SK-N-SH (cell line): ENCODE measurements at regions not wholly inside any gene's neighbourhood (a gene's known extent, or its start where the extent isn't known, plus 50 kb on each side); places are given as distances from the start of the nearest gene placed in this dataset.

Source experiments
- CTCF ChIA-PET: fragments of 300-600, 350-600 bp; formaldehyde crosslinking; extraction: SDS; loops from one replicate; lab custom pipeline; 2021; lab: Yijun Ruan, JAX
- POLR2A ChIA-PET: fragments of 350-600 bp; sonication (Branson Sonifier 250); formaldehyde crosslinking; extraction: SDS; loops from one replicate; lab custom pipeline; 2020; ENCODE audit warnings: antibody characterized with exemption, inconsistent platforms; lab: Yijun Ruan, JAX
- DNase-seq: peaks from one replicate; pipeline ENCODE4 v3.0.0; 2012
- H2AFZ ChIP-seq: fragments of 200-600 bp; sonication (generic); 2 replicates; pipeline ENCODE4 v1.8.1; 2016; ENCODE audit warnings: antibody characterized with exemption, mild to moderate bottlenecking, low read depth
- H3F3A ChIP-seq: fragments of 200-600 bp; sonication (generic); replicated peaks from 2 replicates; pipeline ENCODE3; 2016; ENCODE audit warnings: antibody characterized with exemption, mild to moderate bottlenecking; ENCODE audit not compliant: insufficient read depth
- H3K27ac ChIP-seq, 2 experiments: fragments of 200-500 bp in 1 of 2; fragments of 200-600 bp in 1 of 2; sonication (Bioruptor generic) in 1 of 2; sonication (generic), shearing (Covaris generic) in 1 of 2; 2 replicates each; pipeline versions ENCODE4 v1.5.1 to v1.6.1; 2014 to 2016; ENCODE audit warnings: low read depth in 2 of 2, inconsistent platforms in 1 of 2, low read length in 1 of 2, mild to moderate bottlenecking in 1 of 2, mixed read lengths in 1 of 2
- H3K27me3 ChIP-seq: fragments of 200-600 bp; sonication (generic), shearing (Covaris generic); 2 replicates; pipeline ENCODE4 v1.6.1; 2016; ENCODE audit warnings: mixed run types; ENCODE audit not compliant: insufficient read depth
- H3K36me3 ChIP-seq, 2 experiments: fragments of 200-500 bp in 1 of 2; fragments of 200-600 bp in 1 of 2; sonication (Bioruptor generic) in 1 of 2; sonication (generic) in 1 of 2; replicated peaks in 1 of 2; 2 replicates each; pipeline versions ENCODE3 to v1.5.1; 2014 to 2016; ENCODE audit warnings: low read length in 1 of 2, mild to moderate bottlenecking in 1 of 2; ENCODE audit not compliant: insufficient read depth in 2 of 2, control insufficient read depth in 1 of 2
- H3K4me1 ChIP-seq, 2 experiments: fragments of 200-500 bp in 1 of 2; fragments of 200-600 bp in 1 of 2; sonication (Bioruptor generic) in 1 of 2; sonication (generic), shearing (Covaris generic) in 1 of 2; 2 replicates each; pipeline versions ENCODE4 v1.5.1 to v1.6.1; 2014 to 2016; ENCODE audit warnings: low read depth in 1 of 2, low read length in 1 of 2, mixed run types in 1 of 2; ENCODE audit not compliant: insufficient read depth in 2 of 2, control insufficient read depth in 1 of 2
- H3K4me2 ChIP-seq: fragments of 200-600 bp; sonication (generic), shearing (Covaris generic); 2 replicates; pipeline ENCODE4 v1.6.1; 2017; ENCODE audit warnings: mixed run types
- H3K4me3 ChIP-seq, 2 experiments: fragments of 200-500 bp in 1 of 2; fragments of 200-600 bp in 1 of 2; sonication (Bioruptor generic) in 1 of 2; sonication (generic), shearing (Covaris generic) in 1 of 2; 2 replicates each; pipeline versions ENCODE4 v1.5.1 to v1.8.1; 2014 to 2016; ENCODE audit warnings: low read depth in 2 of 2, inconsistent platforms in 1 of 2, low read length in 1 of 2, mild to moderate bottlenecking in 1 of 2, mixed read lengths in 1 of 2, moderate library complexity in 1 of 2
- H3K79me2 ChIP-seq: fragments of 200-600 bp; sonication (generic); 2 replicates; pipeline ENCODE4 v1.8.1; 2017; ENCODE audit warnings: mild to moderate bottlenecking; ENCODE audit not compliant: insufficient read depth
- H3K9ac ChIP-seq: fragments of 200-600 bp; sonication (generic); 2 replicates; pipeline ENCODE4 v1.6.1; 2017; ENCODE audit warnings: mixed run types
- H3K9me2 ChIP-seq: fragments of 200-600 bp; sonication (generic); 2 replicates; pipeline ENCODE4 v1.6.1; 2017; ENCODE audit warnings: mixed run types
- H3K9me3 ChIP-seq: fragments of 200-600 bp; sonication (generic); 2 replicates; pipeline ENCODE4 v1.6.1; 2017; ENCODE audit warnings: mixed run types, mild to moderate bottlenecking, moderate library complexity
- H4K20me1 ChIP-seq: fragments of 200-600 bp; sonication (generic); 2 replicates; pipeline ENCODE4 v1.6.1; 2017; ENCODE audit warnings: mild to moderate bottlenecking, mixed run types; ENCODE audit not compliant: insufficient read depth
- CHD2 ChIP-seq: fragments of 150-350 bp; IDR thresholded peaks from 2 replicates; pipeline ENCODE4 v1.6.1; 2018; ENCODE audit warnings: low read length; ENCODE audit not compliant: partially characterized antibody
- ELF1 ChIP-seq: IDR thresholded peaks from 2 replicates; pipeline ENCODE4 v1.4.0; 2012
- EZH2phosphoT487 ChIP-seq: fragments of 200-600 bp; sonication (generic); IDR thresholded peaks from 2 replicates; pipeline ENCODE4 v1.6.1; 2017; ENCODE audit warnings: low read depth, mixed run types, mild to moderate bottlenecking, antibody characterized with exemption, moderate library complexity, borderline replicate concordance
- FOXM1 ChIP-seq: IDR thresholded peaks from 2 replicates; pipeline ENCODE4 v1.4.0; 2012; ENCODE audit warnings: low read depth, mild to moderate bottlenecking
- JUND ChIP-seq: IDR thresholded peaks from 2 replicates; pipeline ENCODE4 v1.4.0; 2012
- MAX ChIP-seq: IDR thresholded peaks from 2 replicates; pipeline ENCODE4 v1.4.0; 2012; ENCODE audit warnings: low read depth
- MEF2A ChIP-seq: IDR thresholded peaks from 2 replicates; pipeline ENCODE4 v1.4.0; 2012; ENCODE audit warnings: low read depth, borderline replicate concordance
- MXI1 ChIP-seq: IDR thresholded peaks from 2 replicates; pipeline ENCODE4 v1.6.1; 2012; ENCODE audit warnings: mild to moderate bottlenecking, low read depth, low read length, improper control_type of control experiment
- NFIC ChIP-seq: IDR thresholded peaks from 2 replicates; pipeline ENCODE4 v1.4.0; 2012; ENCODE audit warnings: borderline replicate concordance
- NRF1 ChIP-seq: IDR thresholded peaks from 2 replicates; pipeline ENCODE4 v1.6.1; 2012; ENCODE audit warnings: low read depth, mild to moderate bottlenecking, low read length
- REST ChIP-seq: IDR thresholded peaks from 2 replicates; pipeline ENCODE4 v1.6.1; 2012; ENCODE audit warnings: mild to moderate bottlenecking, low read depth, low read length, moderate library complexity
- RFX5 ChIP-seq: IDR thresholded peaks from 2 replicates; pipeline ENCODE4 v1.6.1; 2012; ENCODE audit warnings: mild to moderate bottlenecking, improper control_type of control experiment, low read length
- RXRA ChIP-seq: IDR thresholded peaks from 2 replicates; pipeline ENCODE4 v1.4.0; 2012; ENCODE audit warnings: low read depth, mild to moderate bottlenecking, borderline replicate concordance
- TAF1 ChIP-seq: IDR thresholded peaks from 2 replicates; pipeline ENCODE4 v1.6.1; 2012; ENCODE audit warnings: low read depth, mild to moderate bottlenecking, low read length, moderate library complexity, borderline replicate concordance
- YY1 ChIP-seq: IDR thresholded peaks from 2 replicates; pipeline ENCODE4 v1.4.0; 2012; ENCODE audit warnings: low read depth, mild to moderate bottlenecking
- ZBTB33 ChIP-seq: IDR thresholded peaks from 2 replicates; pipeline ENCODE4 v1.4.0; 2012; ENCODE audit warnings: low read depth, borderline replicate concordance
- WGBS: methylation state at CpG from one replicate; pipeline ENCODE4 v1.1.6; 2017; ENCODE audit warnings: low lambda C conversion rate; 5-methylcytosine and 5-hydroxymethylcytosine counted together

GRCh38 chr16:62288990-62289629, 252.9 kb upstream of the CDH8 start:
- H4K20me1 ChIP-seq: no peaks in the 10 kb centered on the region
- no peaks in the 10 kb centered on the region for H3F3A ChIP-seq
- POLR2A ChIA-PET: no interaction called here
- no peak for TF ChIP-seq RXRA
- TF ChIP-seq YY1: no peak
- TF ChIP-seq EZH2phosphoT487: no peak
- no peak for TF ChIP-seq MAX
- TF ChIP-seq CHD2: no peak
- no peak for TF ChIP-seq MXI1
- H3K4me3 ChIP-seq: no peak overlapping the region
- CTCF ChIA-PET: no interaction called here
- no peak overlapping the region for H3K9ac ChIP-seq
- H3K79me2 ChIP-seq: no peaks in the 10 kb centered on the region
- 18% methylated on average over 2 of the region's 2 CpGs for WGBS
- no peaks in the 10 kb centered on the region for H3K9me3 ChIP-seq
- no peaks in the 10 kb centered on the region for H3K4me1 ChIP-seq
- no peaks in the 10 kb centered on the region for H3K36me3 ChIP-seq
- DNase-seq: no peak
- no peak overlapping the region for H3K27ac ChIP-seq
- H3K27me3 ChIP-seq: no peaks in the 10 kb centered on the region
- no peaks in the 10 kb centered on the region for H3K9me2 ChIP-seq
- H3K4me2 ChIP-seq: no peak overlapping the region
- H2AFZ ChIP-seq: no peak overlapping the region

- Histone ChIP-seq H3K36me3 (no peaks in the 10 kb centered on the region), H2AFZ (no peak overlapping the region), H3K27ac (no peak overlapping the region), H3F3A (no peaks in the 10 kb centered on the region), H3K4me2 (no peak overlapping the region), H3K4me1 (no peaks in the 10 kb centered on the region), H3K79me2 (no peaks in the 10 kb centered on the region), H3K9me2 (no peaks in the 10 kb centered on the region), H3K9me3 (no peaks in the 10 kb centered on the region), H4K20me1 (no peaks in the 10 kb centered on the region), H3K9ac (no peak overlapping the region), H3K4me3 (no peak overlapping the region), H3K27me3 (no peaks in the 10 kb centered on the region)
- CTCF ChIA-PET: no interaction called here
- POLR2A ChIA-PET: no interaction called here
- DNase-seq: no peak
- 59% methylated on average over 3 of the region's 3 CpGs for WGBS
- TF ChIP-seq MEF2A (no peak), EZH2phosphoT487 (no peak), MXI1 (no peak), REST (no peak), YY1 (no peak), NRF1 (no peak), NFIC (no peak), ZBTB33 (no peak), RXRA (no peak), ELF1 (no peak), TAF1 (no peak), FOXM1 (no peak), JUND (no peak), RFX5 (no peak)
Observed at GRCh38 chr16:62280506-62280905, 244.3 kb upstream of the CDH8 start.
